GM18517 (cell line): ENCODE measurements at regions not wholly inside any gene's neighbourhood (a gene's known extent, or its start where the extent isn't known, plus 50 kb on each side); places are given as distances from the start of the nearest gene placed in this dataset.

Source experiments
- ATAC-seq: cut with Tn5 transposase; IDR thresholded peaks from one replicate; pipeline ENCODE4 v1.9.1; 2021; ENCODE audit warnings: mild to moderate bottlenecking, moderate library complexity; ENCODE audit not compliant: unreplicated experiment

DNA sequence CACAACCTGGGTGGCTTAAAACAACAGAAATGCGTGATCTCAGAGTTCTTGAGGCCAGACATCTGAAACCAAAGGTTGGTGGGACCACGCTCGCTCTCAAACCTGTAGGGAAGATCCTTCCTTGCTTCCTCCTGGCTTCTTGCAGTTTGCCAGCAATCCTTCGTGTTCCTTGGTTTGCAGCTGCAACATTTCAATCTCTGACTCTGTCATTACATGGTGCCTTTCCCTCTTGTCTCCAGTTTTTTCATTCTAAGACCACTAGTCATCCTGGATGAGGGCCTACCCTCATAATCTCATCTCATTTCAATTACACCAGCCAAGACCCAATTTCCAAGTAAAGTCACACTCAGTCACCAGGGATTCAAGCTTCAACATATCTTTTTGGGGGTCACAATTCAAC is 388.0 kb downstream of the GPM6A start:
- no peak for ATAC-seq

DNA sequence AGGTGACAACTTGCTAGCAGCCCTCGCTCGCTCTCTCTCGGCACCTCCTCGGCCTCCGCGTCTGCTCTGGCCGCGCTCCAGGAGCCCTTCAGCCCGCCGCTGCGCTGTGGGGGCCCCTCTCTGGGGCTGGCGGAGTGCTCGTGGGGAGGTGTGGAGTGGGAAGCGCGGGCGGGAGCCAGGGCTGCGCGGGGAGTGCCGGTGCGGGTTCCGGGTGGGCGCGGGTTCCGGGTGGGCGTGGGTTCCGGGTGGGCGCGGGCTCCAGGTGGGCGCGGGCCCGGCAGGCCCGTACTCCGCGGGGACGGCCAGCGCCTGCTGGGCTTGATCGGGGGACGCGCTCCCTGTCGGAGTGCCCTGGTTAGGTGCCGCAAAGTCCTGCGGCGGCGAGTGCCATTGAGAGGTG is 384.3 kb downstream of the GPM6A start:
- ATAC-seq: no peak

DNA sequence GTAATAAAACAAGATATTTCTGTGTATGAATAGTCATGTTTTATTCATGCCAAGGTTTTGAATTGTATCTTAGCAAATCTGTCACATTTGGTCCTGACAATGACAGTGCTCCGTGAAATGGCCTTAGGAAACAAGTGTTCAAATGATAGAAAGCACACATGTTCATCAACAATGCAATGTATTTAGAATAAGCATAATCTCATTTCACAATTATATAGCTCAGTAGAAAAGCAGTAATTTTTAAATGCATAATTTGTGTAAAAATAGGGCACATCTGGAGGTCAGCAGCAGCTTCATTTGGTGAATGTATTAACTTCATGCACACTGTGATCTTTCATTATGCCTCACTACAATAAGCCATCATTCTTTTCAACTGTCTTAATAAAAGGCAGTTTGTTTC is 380.4 kb downstream of the GPM6A start:
- no peak for ATAC-seq

DNA sequence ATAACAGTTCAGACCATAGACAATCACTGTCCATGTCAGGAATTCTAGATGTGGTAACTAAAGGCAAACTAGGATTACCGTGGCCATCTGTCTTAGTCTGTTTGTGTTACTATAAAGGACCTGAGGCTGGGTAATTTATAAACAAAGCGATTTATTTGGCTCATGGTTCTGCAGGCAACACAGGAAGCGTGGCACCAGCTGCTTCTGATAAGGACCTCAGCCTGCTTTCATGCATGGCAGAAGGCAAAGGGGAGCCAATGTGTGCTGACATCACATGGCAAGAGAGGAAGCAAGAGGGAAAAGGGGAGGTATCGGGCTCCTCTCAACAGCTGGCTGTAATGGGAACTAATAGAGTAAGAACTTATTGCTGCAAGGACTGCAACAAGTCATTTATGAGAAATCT is 376.7 kb downstream of the GPM6A start:
- ATAC-seq: no peak

DNA sequence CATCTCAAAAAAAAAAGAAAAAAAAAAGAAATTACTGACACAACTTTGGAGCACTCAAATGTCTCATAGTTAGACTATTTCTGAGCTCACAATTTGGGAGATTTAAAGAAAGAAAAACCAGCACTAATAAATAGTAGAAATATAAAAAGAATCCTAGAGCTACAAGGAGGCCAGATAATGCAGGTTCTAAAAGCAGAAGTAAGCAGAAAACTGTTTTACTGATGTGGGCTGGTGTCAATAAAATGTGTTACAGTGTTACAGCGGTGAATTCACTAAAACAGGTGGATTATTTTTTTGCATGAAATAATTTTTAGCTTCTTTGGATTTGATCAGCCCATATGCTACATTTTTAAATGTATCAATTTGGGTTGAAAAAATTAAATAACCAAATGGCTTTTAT is 375.9 kb downstream of the GPM6A start:
- ATAC-seq: no peak

DNA sequence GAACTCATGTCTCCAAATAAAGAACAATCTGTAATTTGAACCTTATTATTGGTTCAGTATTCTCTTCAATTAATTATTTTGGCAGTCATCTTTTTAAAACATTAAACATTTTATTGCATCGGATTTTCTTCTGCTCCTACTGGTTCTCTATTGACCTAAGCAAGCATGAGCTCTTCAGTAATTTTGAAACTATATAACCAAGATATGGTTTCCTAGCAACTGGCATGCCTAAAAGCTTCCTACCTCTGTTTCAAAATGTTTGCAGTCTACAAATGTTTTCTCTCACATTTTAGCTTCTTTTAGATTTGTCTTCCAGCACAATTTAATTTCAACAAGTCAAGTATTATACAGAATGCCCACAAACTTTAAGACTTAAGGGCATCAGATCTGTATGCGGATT is 371.3 kb downstream of the GPM6A start:
- no peak for ATAC-seq

DNA sequence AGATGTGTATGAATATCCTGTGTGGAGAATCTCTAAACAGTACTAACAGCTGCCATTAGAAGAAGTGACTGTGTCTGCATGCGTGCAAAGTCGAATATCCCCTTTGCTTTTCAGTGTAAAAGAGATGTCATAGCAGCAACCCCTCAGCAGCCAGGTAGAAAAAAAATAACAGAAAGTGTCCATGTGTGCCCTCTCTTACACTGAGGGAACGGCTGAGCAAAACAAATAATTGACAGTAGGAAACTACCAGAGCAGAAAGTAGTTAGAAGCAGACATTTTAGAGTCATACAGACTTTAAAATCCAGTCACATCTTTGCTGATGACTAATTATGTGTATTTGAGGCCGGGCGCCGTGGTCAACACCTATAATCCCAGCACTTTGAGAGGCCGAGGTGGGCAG is 370.8 kb downstream of the GPM6A start:
- no peak for ATAC-seq

DNA sequence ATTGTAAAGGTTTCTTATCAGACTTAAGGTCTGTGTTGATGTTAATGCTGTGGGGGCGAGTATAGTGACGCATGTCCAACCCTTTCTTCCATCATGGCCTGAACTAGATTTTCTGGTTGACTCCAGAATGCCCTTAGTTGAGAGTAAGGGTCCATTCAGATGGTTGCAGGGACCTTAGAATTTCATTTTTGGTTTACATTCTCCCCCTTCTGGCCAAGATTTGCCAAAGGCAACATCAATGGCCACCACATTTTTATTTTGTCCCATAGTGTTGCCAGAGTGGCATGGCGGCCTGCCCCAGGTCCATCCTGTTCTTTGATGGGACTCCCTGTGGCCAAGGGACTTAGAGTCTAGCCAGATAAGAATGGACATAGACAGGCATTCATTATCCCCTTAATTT is 368.5 kb downstream of the GPM6A start:
- ATAC-seq: no peak

DNA sequence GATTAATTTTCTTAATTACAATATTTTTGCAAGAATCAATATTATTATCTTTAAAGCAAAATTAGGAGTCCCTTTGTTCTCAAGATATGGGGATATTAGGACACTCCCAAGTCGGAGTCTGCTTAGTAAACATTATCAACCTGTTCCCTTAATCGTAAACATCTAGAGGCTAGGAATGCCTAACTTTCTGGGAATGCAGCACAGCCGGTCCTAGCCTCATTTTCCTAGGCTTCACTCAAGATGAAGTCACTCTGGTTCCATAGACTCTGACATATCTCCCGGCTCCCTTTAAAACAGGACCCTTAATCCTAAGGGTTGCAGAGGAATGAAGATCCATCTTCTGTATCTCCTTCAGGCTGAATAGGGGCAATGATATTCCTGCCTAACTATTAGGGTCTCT is 367.6 kb downstream of the GPM6A start:
- ATAC-seq: no peak

DNA sequence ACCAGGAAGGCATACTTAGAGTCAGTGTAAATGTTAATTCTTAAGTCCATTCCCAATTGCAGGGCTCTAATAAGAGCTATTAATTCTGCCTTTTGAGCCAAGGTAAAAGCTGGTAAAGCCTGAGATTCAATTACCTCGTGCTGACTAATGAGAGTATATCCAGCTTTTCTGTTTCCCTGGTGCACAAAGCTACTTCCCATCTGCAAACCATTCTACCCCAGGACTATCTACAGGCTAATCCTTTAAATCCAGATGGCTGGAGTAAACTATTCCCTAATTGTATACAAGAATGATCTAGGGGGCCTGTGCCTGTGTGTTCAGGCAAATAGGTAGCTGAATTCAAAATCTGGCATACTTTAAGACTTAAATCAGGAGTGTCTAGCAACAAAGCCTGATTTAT is 365.0 kb downstream of the GPM6A start:
- ATAC-seq: no peak

DNA sequence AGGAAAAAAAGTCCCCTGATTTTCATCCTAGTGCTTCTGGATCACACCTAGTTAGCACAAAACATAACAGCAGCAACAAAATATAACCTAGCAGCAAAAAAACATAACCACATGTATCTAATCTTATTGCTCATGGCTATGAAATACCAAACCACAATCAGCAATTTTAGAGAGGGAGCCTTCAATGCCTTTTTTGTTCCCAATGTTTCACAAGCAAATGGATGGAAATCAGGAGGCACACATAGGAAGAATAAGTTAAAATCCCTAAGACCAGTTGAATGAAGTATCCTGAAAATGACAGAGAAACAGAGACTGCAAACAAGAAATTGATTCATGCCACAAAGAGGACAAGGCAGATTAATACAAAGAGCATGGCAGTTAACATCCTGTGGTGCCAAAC is 361.6 kb downstream of the GPM6A start:
- no peak for ATAC-seq

DNA sequence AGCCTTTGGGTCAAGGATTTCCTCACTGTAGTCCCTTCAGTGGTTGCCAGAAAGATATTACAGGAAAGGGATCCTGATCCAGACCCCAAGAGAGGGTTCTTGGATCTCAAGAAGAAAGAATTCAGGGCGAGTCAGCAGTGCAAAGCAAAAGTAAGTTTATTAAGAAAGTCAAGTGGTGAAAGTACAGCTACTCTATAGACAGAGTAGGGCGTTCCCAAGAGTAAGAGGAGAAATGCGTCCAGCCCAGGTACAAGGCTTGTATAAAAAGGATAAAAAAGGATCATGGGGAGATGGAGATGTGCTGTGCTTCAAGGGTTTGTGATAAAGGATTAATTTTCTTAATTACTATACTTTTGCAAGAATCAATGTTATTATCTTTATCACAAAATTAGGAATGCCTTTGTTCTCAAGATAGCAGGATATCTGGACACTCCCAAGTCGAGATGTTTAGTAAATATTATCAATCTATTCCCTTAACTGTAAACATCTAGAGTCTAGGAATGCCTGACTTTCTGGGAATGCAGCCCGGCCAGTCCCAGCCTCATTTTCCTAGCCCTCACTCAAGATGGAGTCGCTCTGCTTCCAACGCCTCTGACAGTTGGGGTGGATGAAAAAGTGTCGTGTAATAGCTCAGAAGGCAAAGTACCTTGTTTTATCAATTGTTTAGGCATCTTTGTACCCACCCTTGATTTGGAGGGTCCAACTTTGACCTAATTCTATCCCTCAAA is 360.7 kb downstream of the GPM6A start:
- ATAC-seq: no peak

DNA sequence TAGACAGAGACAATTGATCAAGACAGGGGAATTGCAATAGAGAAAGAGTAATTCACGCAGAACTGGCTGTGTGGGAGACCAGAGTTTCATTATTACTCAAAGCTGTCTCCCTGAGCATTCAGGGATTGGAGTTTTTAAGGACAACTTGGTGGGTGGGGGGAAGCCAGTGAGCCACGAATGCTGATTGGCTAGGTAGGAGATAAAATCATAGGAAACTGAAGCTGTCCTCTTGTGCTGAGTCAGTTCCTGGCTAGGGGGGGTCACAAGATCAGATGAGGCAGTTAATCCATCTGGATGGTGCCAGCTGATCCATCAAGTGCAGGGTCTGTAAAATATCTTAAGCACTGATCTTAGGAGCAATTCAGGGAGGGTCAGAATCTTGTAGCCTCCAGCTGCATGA is 358.6 kb downstream of the GPM6A start:
- no peak for ATAC-seq

DNA sequence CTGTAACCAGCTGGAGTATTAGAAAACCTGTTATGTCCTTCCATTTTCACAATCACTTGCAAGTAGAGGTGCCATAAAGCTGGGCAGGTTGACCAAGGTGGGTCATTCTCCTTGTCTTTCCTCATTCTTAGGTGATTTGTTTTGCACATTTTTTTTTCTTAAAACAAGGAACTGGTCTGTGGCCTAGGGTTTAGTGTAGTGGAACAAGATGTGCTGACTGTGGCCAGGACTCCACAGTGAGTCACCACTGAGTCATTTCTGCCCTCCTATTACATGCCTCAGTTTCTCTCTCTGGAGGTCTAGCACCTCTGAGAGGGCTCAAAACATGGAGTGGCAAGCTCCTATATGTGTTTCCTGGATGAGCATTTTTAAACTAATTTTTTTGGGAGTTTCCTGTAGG is 355.9 kb downstream of the GPM6A start:
- ATAC-seq: no peak

DNA sequence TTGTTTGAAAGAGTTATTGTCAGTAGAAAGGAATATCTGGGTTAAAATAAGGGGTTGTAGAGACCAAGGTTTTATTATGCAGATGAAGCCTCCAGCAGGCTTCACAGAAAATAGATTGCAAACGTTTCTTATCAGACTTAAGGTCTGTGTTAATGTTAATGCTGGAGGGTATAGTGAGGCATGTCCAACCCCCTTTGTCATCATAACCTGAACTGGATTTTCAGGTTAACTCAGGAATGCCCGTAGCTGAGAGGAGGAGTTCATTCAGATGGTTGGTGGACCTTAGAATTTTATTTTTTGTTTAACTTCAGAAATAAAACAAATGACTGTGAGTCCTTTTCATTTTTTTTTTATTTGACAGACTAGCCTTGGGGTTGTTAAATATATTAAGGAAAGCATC is 354.1 kb downstream of the GPM6A start:
- no peak for ATAC-seq

DNA sequence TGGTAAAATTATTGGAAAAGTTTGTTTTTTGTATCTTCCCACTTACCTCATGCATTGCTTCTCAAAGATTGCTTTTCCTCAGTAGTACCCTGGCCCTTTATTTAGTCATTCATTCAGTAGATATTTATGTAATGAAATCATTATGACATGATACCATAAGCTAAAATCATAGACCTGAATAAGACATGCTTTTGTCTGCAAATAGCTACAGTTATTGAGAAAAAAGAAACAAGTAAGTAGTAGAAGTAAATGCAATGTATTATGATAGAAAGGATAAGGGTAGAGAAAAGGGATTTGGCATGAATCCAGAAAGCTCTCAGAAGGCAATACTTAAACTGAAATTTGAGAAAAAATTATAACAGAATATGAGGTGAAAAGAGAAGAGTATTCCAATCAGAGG is 352.5 kb downstream of the GPM6A start:
- no peak for ATAC-seq

DNA sequence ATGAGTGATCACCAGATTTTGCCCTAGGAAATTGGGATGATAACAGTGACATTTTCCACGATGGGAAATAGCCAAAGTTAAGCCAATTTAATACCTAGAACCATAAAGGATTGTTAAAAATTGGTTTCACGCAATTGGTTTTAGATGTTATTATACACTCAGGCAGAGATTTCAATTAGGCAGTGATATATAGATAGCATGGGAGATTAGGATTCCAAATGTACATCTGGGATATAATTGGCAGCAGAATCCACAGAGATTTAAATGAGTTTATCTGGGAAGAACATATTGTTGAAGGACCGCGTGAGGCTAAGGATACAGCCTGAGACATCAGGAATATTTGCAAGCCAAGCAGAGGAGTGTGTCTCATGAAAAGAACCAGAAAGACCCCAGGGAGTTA is 351.6 kb downstream of the GPM6A start:
- no peak for ATAC-seq

DNA sequence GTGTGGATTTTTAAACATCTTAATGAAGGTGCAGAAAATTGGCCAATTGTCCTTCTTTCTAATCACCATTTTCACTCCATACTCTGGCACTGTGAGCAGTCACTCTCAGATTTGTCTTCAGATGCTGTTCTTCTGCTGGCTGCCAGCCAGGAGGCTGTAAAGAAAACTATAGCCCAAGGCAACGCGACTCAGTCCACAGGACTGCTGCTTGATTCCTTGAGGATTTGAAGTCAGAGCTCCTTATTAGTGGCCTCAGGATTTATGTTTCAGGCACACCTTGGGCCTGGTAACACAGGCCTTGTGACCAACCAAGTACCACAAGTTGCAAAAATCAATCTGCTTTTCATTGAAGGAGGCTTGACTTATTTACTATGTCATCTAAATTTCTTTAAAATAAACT is 342.6 kb downstream of the GPM6A start:
- ATAC-seq: no peak

DNA sequence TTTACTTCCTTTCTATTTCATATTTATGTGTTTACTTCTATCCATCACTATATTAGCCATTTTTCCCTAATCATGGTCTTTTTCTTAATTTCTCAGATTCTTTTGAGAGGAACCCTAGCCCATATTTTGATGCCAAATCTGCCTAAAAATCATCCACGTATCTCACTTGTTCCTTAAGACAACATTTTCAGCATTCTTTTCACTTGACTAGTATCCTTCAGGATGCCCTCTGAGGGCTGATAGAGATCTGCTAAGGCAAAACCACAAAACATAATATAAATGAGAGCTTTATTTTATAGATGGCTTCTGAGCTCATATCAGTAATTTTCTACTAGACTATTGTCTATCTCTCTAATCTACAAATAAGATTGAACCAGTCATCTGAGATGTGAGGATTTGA is 341.9 kb downstream of the GPM6A start:
- no peak for ATAC-seq

DNA sequence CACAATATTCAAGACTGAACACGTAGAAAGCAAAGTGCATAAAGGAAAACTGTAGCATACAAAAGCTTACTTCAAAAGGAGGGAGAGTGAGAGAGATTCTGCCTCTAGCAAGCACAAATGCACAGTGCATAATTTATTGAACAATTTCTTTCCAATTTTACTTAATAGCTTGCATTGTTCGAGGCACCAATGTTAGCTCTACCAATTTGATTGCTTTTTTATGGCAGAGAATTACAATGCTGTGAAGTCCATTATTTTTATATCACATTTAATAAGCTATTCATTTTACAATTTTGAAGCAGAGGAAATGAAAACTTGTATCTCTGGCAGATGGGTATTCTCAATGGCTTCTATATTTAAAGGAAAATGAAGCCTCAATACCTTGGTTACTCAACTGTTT is 331.7 kb downstream of the GPM6A start:
- no peak for ATAC-seq

DNA sequence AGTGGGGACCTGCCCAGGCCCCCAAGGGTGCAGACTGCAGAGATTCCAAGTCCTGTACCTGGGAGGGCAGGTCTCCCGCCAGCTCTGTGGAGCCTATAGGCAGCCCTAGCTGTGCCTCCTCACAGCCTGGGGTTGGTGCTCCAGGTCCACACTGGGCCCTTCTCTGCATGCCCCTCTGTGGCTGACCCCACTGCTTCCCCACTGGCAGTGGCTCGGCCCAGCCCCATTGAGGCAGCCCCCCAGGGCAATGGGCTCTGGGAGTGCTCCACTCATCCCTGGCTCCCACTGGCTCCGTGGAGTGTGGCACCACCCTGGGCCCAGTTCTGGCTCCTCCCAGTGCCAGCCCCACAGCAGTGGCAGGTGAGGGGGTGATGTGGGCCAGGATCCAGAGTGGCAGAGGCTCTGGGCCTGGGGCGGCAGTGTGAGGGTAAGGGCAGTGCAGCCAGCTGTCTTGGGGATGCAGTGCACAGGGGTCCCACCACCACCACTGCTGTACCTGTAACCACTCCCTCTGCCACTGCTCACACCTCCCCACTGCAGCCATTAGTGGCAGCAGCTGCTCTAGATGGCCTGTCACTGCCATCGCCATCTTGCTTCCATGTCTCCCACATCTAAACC is 312.2 kb downstream of the GPM6A start:
- ATAC-seq: no peak

DNA sequence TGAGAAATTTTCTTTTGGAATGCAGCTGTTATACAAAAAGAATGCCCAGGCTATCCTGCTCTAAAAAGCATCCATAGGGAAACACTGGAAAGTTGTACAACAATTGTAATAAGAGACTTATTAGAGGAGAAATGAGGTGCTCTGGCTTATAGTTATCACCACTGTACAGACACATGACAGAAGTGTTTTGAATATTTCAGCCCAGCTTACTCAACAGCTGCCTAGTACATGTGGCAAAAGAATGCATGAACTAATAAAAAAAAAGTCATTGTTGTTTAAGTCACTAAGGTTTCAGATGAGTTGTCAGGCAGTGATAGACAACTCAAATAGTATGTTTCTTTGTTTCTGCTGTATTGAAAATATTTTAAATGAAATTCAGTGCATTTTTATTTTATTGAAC is 307.7 kb downstream of the GPM6A start:
- ATAC-seq: no peak

DNA sequence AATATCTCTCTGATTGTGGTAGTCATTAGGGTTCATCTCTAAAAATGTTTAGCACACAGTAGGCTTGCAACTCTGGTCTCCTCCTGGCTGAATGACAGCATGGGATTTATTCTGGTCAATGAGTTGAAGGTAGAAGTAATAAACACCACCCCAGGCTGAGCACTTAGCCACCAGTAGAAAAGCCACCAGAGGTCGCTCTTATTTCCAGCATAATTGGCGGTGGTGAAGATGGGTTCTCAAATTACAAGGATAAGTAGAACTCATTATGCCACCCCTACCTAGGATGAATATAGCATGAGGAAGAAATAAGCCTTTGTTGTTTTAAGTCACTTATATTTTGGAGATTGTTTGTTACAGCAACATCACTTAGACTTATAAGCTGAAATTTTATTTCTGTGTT is 302.7 kb downstream of the GPM6A start:
- ATAC-seq: no peak
